WI38 (cell line): ENCODE measurements at regions not wholly inside any gene's neighbourhood (a gene's known extent, or its start where the extent isn't known, plus 50 kb on each side); places are given as distances from the start of the nearest gene placed in this dataset.

ENCODE experiments used
- H3K4me3 ChIP-seq: 2 replicates; pipeline ENCODE4 v1.5.1; 2011; ENCODE audit warnings: low read depth, mild to moderate bottlenecking, control low read depth, low read length
- CTCF ChIP-seq: IDR thresholded peaks from 2 replicates; pipeline ENCODE4 v1.5.1; 2012; ENCODE audit warnings: low read depth, mild to moderate bottlenecking, control low read depth, low read length

GRCh38 chr18:4851301-4851976, 345.6 kb downstream of the AKAIN1 start:
- no peak for TF ChIP-seq CTCF
- no peak overlapping the region for H3K4me3 ChIP-seq

DNA sequence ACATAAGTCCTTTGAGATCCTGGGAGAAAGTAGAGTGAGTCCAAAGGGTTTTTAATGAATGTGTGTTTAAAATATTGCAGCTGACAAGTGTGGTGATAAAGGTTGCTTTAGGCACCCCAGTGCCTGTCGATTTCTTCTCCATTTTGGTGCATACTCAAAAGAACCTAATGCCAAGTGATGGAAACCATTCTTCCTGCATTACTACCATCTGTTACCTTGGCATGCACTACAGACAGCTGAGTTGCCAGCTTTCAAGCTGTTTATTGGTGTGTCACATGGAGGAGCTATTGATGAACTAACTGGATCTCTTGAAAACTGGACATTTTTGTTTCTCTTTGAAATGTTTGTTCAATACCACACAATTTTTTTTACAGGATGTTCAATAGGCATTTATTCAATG, 350.0 kb downstream of the AKAIN1 start:
- no peak for TF ChIP-seq CTCF
- no peak overlapping the region for H3K4me3 ChIP-seq

DNA sequence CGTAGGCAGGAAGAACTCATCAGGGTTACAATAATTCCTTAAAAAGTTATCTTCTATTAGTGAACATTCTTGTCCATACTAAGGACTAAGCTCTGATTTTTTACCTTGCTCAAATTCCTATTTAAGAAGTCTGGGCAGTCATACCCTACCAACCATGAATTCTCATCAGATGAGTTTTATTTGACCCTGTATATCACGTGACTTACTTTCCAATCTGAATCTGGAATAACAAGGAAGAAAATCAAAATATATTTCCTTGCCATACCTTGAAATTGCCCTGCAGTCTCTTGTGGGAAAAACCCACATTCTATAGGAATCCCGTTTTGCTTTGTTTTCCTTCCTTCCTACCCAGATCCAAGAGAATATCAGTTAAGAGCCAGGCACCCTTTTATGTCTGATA, 352.7 kb downstream of the AKAIN1 start:
- no peak for TF ChIP-seq CTCF
- no peak overlapping the region for H3K4me3 ChIP-seq

- TF ChIP-seq CTCF: no peak
- no peak overlapping the region for H3K4me3 ChIP-seq
Measured at GRCh38 chr18:4843771-4844170, 353.3 kb downstream of the AKAIN1 start.

- no peak for TF ChIP-seq CTCF
Measured at GRCh38 chr18:4842751-4843150, 354.3 kb downstream of the AKAIN1 start.

DNA sequence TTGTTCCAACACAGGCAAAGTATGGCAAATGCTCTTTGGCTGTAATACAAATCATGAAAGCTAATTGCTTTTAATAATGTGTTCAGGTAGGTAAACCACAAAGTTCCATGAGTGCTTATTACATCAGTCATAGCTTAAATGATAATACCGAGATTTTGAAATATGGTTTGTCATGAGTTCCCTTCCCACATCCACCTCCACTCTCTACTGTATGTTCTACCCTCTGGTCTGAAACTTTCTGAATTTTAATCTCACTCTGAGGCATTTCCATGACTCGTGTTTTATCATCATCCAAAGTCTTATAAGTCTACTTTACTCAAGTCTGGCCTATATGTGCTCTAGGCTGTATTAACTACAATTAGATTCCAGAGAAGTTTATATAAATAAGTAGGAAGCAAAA, 354.8 kb downstream of the AKAIN1 start:
- no peak for TF ChIP-seq CTCF
- H3K4me3 ChIP-seq: no peak overlapping the region

More at GRCh38 chr18:4842751-4843150, 354.3 kb downstream of the AKAIN1 start:
- H3K4me3 ChIP-seq: no peak overlapping the region

DNA sequence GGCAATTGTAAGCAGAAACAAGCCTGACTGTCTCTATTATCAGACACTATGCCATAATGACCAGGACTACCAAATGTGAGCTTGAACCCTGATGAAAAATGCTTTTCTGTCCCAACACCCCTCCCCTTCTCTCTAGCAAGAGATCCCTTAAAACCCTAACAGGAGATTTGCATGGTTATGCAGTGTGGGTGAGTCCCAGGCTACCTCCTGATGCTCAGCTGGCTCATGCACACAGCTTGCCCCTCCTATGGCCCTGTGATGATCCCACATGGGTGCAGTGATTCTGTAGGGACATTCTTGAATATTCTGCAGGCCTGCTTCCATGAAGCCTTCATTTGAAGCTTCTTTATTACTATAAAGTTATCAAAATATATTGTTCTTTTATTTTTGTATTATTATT, 357.4 kb downstream of the AKAIN1 start:
- TF ChIP-seq CTCF: no peak
- no peak overlapping the region for H3K4me3 ChIP-seq
